ENCODE measurements at regions not wholly inside any gene's neighbourhood (a gene's known extent, or its start where the extent isn't known, plus 50 kb on each side); places are given as distances from the start of the nearest gene placed in this dataset.

GRCh38 chr20:17818187-17818586 is 118.4 kb downstream of the BANF2 start:
- ChIA-PET CTCF (ENCODE audit: partially characterized antibody) (interaction anchor here (0.6 to 1.6 kb wide), 4 partner anchors 12 to 200 kb away, joined by 3 to 6 read pairs (median 3); no protein-coding TSS in a partner anchor), POLR2A (ENCODE audit: partially characterized antibody) (no interaction called here)
- Histone ChIP-seq H3K79me1 (ENCODE audit: low read depth, low read length) (no peaks in the 10 kb centered on the region), H2AFZ (ENCODE audit: low read length) (no peak overlapping the region), H3K9me3 (ENCODE audit: insufficient read depth in 2 of 2, low read depth in 1 of 2, low read length in 1 of 2) (no peaks in the 10 kb centered on the region), H3K23me2 (ENCODE audit: low read depth, low read length) (peaks cover 2% of the 10 kb centered on the region; the same call in 1 of the 2 replicates), H2BK5ac (ENCODE audit: low read depth, low read length) (no peak overlapping the region), H2AK5ac (ENCODE audit: low read depth, low read length) (no peak overlapping the region), H3K4me2 (ENCODE audit: insufficient read depth in 1 of 2, low read depth in 2 of 2, low read length in 2 of 2) (no peak overlapping the region), H3K23ac (ENCODE audit: insufficient read length) (no peak overlapping the region), H2BK12ac (ENCODE audit: low read depth, low read length) (no peak overlapping the region), H2BK20ac (ENCODE audit: low read length) (no peak overlapping the region), H4K91ac (replicated peaks; ENCODE audit: insufficient read length, low read length) (no peak overlapping the region), H2BK120ac (replicated peaks; ENCODE audit: low read depth, low read length) (no peak overlapping the region), H4K8ac (ENCODE audit: extremely low read depth, insufficient read depth, low read length) (no peak overlapping the region), H3K4me3 (ENCODE audit: extremely low read depth in 1 of 4, insufficient read depth in 2 of 4, low read depth in 3 of 4, low read length in 4 of 4) (no peak overlapping the region), H3K27ac (ENCODE audit: low read depth, low read length) (no peak overlapping the region), H3K36me3 (ENCODE audit: control insufficient read depth in 2 of 4, insufficient read depth in 4 of 4, low read length in 3 of 4) (no peaks in the 10 kb centered on the region), H4K20me1 (replicated peaks in 1 of 2; ENCODE audit: control insufficient read depth in 1 of 2, insufficient read depth in 2 of 2, low read length in 2 of 2) (no peaks in the 10 kb centered on the region), H4K5ac (ENCODE audit: insufficient read length, low read depth, low read length) (no peak overlapping the region), H3K14ac (ENCODE audit: insufficient read length) (no peak overlapping the region), H3K9ac (replicated peaks in 1 of 4; ENCODE audit: extremely low read depth in 1 of 4, low read depth in 3 of 4, low read length in 3 of 4) (no peak overlapping the region), H3K27me3 (replicated peaks in 1 of 4; ENCODE audit: control insufficient read depth in 3 of 4, extremely low read depth in 1 of 4, insufficient read depth in 3 of 4, low read length in 3 of 4) (peaks cover 0 to 3% (median 0%) of the 10 kb centered on the region in 4 experiments; a peak in 2 of 7 replicates), H2BK15ac (ENCODE audit: low read length) (no peak overlapping the region), H3K56ac (replicated peaks; ENCODE audit: insufficient read length, low read depth, low read length) (no peak overlapping the region), H3K18ac (ENCODE audit: extremely low read depth, low read length) (no peak overlapping the region), H3K4me1 (replicated peaks in 1 of 4; ENCODE audit: control insufficient read depth in 3 of 4, insufficient read depth in 4 of 4, low read length in 3 of 4) (peaks cover 0 to under 1% (median 0%) of the 10 kb centered on the region in 4 experiments; a peak in 1 of 7 replicates), H3K4ac (replicated peaks; ENCODE audit: insufficient read length, low read depth, low read length) (no peak overlapping the region), H3K79me2 (ENCODE audit: control insufficient read depth in 1 of 2, insufficient read depth in 2 of 2, low read length in 2 of 2) (no peaks in the 10 kb centered on the region)
- WGBS, 2 experiments (ENCODE audit: extremely low coverage in 1 of 2, insufficient coverage in 1 of 2, insufficient read length in 1 of 2, insufficient replicate concordance in 2 of 2, low coverage in 1 of 2, low lambda C conversion rate in 2 of 2, missing lambda C conversion rate in 1 of 2), result 91% methylated on average over 7 of the region's 7 CpGs; no CpG with 5 or more reads in 1 of the 2 experiments
- FAIRE-seq, result no peak
- DNase-seq (ENCODE audit: low read depth in 1 of 2, low spot score in 2 of 2), result no peak
- no peak for TF ChIP-seq RFX5 (IDR thresholded peaks at IDR 0.05; ENCODE audit: borderline replicate concordance, low read depth, low read length)
- TF ChIP-seq KDM4A (IDR thresholded peaks at IDR 0.05; ENCODE audit: low read depth, low read length, severe bottlenecking), result no peak
- no peak for TF ChIP-seq TBP (IDR thresholded peaks at IDR 0.05; ENCODE audit: low read depth, low read length)
- no peak for TF ChIP-seq EP300 (IDR thresholded peaks at IDR 0.05; ENCODE audit: borderline replicate concordance in 1 of 2, low read depth in 2 of 2, low read length in 2 of 2)
- TF ChIP-seq NANOG (IDR thresholded peaks at IDR 0.05; ENCODE audit: insufficient read depth, low read depth, low read length, poor library complexity, severe bottlenecking), result no peak

Data from H1 (cell line).